ENCODE measurements at regions not wholly inside any gene's neighbourhood (a gene's known extent, or its start where the extent isn't known, plus 50 kb on each side); places are given as distances from the start of the nearest gene placed in this dataset.

- 74 to 96% methylated on average over 3 of the region's 3 CpGs for WGBS, 2 donors
- DNase-seq (ENCODE audit: low spot score in 2 of 2), result no peak
- TF ChIP-seq POLR2A (IDR thresholded peaks at IDR 0.05), result no peak
- no peak for TF ChIP-seq EP300 (IDR thresholded peaks at IDR 0.05)
- TF ChIP-seq CTCF (IDR thresholded peaks at IDR 0.05), result no peak
- Histone ChIP-seq H3K4me3 (no peak overlapping the region), H3K27me3 (no peaks in the 10 kb centered on the region), H3K27ac (no peak overlapping the region), H3K9me3 (no peaks in the 10 kb centered on the region), H3K36me3 (no peaks in the 10 kb centered on the region), H3K4me1 (no peaks in the 10 kb centered on the region)
These were observed 79.7 kb downstream of the AIPL1 start for GRCh38 chr17:6355196-6355595.

- H3K4me1 ChIP-seq, result no peaks in the 10 kb centered on the region
- H3K9me3 ChIP-seq, result no peaks in the 10 kb centered on the region
- DNase-seq (ENCODE audit: low spot score in 2 of 2), result no peak
- no peak overlapping the region for H3K27ac ChIP-seq
- WGBS, 2 donors, result 70 to 75% methylated on average over 6 of the region's 6 CpGs
- no peaks in the 10 kb centered on the region for H3K36me3 ChIP-seq
- H3K4me3 ChIP-seq, result no peak overlapping the region
- no peaks in the 10 kb centered on the region for H3K27me3 ChIP-seq
- no peak for TF ChIP-seq CTCF (IDR thresholded peaks at IDR 0.05)
- TF ChIP-seq EP300 (IDR thresholded peaks at IDR 0.05), result no peak
- TF ChIP-seq POLR2A (IDR thresholded peaks at IDR 0.05), result no peak
These were observed 81.9 kb downstream of the AIPL1 start for GRCh38 chr17:6352801-6353560.

- 92 to 96% methylated on average over 3 of the region's 3 CpGs for WGBS, 2 donors
- no peaks in the 10 kb centered on the region for H3K9me3 ChIP-seq
- no peaks in the 10 kb centered on the region for H3K27me3 ChIP-seq
- no peak for DNase-seq (ENCODE audit: low spot score in 2 of 2)
- H3K36me3 ChIP-seq, result no peaks in the 10 kb centered on the region
- no peak overlapping the region for H3K4me3 ChIP-seq
- no peaks in the 10 kb centered on the region for H3K4me1 ChIP-seq
- no peak for TF ChIP-seq CTCF (IDR thresholded peaks at IDR 0.05)
- TF ChIP-seq POLR2A (IDR thresholded peaks at IDR 0.05), result no peak
- no peak for TF ChIP-seq EP300 (IDR thresholded peaks at IDR 0.05)
- no peak overlapping the region for H3K27ac ChIP-seq
These were observed 82.9 kb downstream of the AIPL1 start for GRCh38 chr17:6352016-6352415.

DNA sequence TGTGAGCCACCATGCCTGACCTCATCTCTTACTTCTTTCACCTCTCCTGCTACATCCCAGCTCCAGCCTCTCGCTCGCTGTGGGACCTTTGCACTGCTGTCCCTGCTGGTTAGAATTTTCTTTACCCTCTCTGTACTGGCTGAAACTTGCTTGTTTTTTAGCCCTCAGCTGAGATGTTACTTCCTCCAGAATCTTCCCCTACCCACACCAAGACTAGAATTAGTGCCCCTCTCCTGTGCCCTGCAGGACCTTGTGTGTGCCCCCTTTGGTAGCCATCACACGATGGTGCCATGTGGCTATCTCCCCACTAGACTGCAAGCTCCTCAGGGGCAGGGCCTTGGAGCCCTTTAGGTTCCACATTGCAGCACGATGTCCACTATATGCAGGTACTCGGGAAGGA is 84.1 kb downstream of the AIPL1 start:
- Histone ChIP-seq H3K27me3 (no peaks in the 10 kb centered on the region), H3K36me3 (no peaks in the 10 kb centered on the region), H3K4me1 (no peaks in the 10 kb centered on the region), H3K27ac (no peak overlapping the region), H3K9me3 (no peaks in the 10 kb centered on the region), H3K4me3 (no peak overlapping the region)
- DNase-seq (ENCODE audit: low spot score in 2 of 2), result no peak
- WGBS, 2 donors, result 89 to 95% methylated on average over 5 of the region's 5 CpGs
- TF ChIP-seq CTCF (IDR thresholded peaks at IDR 0.05), result no peak
- no peak for TF ChIP-seq EP300 (IDR thresholded peaks at IDR 0.05)
- TF ChIP-seq POLR2A (IDR thresholded peaks at IDR 0.05), result no peak

DNA sequence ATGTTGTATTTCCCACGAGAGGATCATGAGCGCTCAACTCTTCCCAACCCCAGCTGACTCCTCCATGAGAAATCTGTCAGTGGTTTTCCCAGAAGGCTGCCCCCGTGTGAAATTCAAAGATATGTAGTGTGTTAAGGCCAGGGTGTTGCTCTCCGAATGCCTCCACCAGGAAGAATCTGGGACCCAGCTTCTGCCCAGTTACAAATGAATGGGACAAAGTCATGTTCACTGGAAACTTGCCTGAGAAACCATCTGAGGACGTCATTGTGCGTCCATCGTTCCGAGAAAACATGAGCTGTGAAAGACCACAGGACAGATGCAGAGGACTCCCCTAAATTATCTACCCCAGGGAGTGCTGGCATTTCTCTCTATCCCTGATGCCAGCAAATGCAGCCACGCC is 86.0 kb downstream of the AIPL1 start:
- Histone ChIP-seq H3K36me3 (no peaks in the 10 kb centered on the region), H3K27ac (no peak overlapping the region), H3K4me1 (no peaks in the 10 kb centered on the region), H3K9me3 (no peaks in the 10 kb centered on the region), H3K4me3 (no peak overlapping the region), H3K27me3 (no peaks in the 10 kb centered on the region)
- DNase-seq (ENCODE audit: low spot score in 2 of 2), result no peak
- TF ChIP-seq POLR2A (IDR thresholded peaks at IDR 0.05) (no peak), CTCF (IDR thresholded peaks at IDR 0.05) (no peak)
- 74 to 77% methylated on average over 9 of the region's 9 CpGs for WGBS, 2 donors
